Suppressor macrophage (primary cell): ENCODE measurements at regions not wholly inside any gene's neighbourhood (a gene's known extent, or its start where the extent isn't known, plus 50 kb on each side); places are given as distances from the start of the nearest gene placed in this dataset.

Experiments
- DNase-seq, 4 experiments: peaks; one replicate each; pipeline ENCODE4 v3.0.0-alpha.2; 2020 to 2022

DNA sequence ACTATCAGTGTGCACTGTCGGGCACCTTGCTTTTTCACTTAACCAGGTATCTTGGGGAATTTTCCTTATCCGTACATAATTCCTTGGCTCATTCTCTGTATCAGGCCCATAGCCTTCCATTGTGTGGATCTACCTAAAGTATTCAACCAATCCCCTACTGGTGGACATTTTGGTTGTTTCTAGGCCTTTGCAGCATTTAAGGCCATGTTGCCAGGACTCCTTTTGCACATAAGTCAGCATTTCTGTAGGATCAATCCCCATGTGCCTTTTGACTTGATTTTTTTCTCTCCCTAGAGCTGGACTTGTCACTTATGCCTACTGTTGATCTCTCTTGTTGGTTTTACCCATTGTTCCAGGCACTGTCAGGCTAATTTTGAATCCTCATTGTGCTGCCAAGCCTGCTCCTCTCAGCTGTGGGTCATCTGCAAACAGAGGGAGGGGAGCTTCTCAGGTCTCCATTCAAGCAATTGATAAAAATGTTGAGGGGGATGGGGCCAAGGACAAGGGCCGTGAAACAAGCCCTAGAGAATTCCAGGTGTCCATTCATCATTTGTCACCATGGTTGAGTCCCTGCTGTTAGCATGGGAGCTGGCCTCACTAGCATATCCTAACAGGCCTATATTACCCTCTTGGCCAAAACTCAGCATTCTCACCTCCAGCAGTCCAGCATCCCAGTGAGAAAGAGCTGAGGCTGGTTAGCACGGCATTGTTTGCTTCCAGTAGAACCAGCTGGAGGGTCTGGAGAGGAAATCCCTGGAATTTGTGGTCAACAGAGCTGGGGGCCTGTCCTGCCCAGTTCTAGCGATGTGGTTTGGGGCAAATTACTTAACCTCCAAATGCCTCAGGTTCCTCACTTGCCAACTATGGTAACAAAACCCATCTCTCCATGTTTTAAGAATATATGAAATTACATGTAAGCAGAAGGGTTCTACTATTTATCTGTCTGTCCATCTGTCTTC lies 178.4 kb downstream of the MRPL14 start:
- no peak for DNase-seq

DNA sequence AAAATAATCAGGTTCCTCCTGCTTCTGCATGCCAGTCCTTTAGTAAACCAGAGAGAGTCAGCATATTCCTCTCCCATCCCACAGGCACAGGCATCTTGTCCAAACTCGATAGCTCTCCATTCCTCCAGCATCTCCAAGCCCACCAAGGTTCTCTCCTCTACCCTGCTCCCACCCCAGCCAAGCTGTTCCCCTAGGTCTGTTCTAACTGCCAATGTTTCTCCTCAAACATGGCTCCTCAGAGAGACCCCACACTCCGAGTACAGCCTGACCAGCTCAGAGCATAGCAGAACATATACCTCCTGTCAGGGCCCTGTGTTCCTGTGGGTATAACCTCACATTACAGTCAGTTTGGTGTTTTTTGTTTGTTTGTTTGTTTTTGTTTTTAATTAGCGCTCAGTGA lies 177.8 kb downstream of the VEGFA start:
- DNase-seq = no peak

GRCh38 chr6:43946641-43947363 lies 176.8 kb downstream of the VEGFA start:
- no peak for DNase-seq

DNA sequence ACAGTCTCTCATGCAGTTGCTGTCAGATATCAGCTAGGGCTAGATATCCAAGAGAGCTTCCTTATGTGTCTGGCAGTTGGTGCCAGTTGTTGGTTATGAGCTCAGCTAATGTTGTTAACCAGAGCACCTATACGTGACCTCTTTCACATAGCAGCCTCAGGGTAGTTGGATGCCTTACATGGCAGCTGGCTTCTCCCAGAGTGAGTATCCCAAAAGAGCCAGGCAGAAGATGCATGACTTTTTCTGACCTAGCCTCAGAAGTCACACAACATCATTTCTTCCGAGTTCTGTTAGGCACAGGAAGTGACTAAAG lies 175.7 kb downstream of the VEGFA start:
- DNase-seq = peak in 2 of 4 experiments; percentile 19 to 25

DNA sequence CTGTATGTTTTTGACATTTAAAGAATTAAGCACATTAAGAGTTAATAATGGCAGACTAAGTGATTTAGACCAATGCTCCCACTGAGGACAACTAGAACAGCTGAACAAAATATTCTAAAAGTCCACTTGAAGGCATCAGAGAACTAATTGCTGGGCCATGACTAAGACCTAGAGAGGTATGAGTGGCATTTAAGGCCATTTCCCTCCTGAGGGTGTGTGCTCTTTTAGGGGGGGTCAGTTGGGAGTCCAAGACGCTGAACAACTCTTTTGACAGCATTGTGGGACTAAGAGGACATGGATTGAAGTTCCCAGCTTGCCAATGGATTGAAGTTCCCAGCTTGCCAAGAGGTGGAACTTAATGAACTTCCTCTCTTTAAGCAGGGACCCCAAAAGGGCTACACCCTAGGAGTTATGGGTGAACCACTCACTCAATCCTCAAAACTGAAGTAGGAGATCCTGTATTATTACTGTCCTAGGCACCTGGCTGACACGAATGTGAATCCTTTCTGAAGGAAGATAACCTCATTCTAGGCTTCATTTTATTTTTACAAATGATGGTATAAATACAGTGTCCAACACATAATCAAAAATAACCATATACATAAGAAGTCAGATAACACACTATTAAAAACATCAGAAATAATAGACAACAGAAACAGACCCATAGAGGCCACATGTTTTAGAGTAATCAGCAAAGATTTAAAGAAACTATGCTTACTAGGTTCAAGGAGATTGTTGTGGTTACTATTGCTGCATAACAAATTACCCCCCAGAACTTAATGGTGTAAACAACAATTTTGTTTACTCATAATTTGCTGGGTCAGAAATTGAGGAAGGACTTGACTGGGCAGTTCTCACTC lies 175.1 kb downstream of the VEGFA start:
- DNase-seq = no peak

DNA sequence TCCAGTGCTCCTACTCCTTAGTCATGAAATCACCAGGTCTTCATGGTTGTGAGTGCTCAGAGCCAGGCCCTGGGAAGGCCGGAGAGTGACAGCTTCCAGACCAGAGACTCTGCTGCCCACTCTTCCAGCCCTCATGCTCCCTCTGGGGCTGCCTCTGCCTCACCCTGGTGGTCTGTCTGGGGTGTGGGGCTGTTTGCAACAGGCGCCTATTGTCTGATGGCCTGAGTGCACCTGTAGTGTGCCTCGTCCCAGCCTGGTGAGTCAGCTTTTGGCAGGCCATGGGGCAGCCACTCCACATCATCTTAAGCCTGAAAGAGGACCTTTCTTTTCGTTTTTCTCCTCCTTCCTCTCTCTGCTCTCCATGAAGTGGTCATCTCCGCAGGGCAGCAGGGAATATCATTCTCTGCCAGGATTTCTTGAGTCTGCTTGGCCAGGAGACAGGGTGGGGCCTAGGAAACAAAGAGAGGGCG lies 173.8 kb downstream of the VEGFA start:
- no peak for DNase-seq

DNA sequence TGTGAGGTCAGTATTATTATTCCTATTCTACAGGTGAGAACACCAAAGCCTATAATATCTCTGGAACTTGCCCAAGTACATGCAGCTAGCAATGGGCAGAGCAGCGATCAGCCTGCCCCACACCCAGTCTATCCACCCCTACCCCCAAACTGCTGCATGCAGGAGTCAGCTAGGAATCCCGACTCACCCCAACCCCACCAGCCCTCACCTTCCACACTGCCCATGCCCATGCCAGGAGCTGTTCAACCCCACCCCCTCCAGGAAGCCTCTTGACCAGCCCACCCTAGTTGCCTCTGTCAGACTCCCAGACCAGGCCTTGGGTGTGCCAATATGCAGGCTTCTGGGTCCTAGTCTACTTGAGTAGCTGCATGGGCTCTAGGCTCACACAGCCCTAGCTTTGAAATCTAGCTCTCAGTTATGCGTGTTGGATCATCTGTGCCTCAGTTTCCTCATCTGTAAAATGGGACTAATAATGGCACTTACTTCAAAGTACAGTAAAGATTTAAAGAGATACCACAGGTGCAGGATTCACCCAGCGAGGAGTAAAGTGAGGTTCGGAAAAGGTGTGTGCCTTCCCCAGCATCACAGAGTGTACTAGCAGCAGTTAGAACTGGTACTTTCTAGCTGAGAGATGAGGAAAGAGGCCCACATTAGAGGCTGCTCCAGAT lies 173.2 kb downstream of the VEGFA start:
- no peak for DNase-seq

GRCh38 chr6:43942616-43943015 lies 172.6 kb downstream of the VEGFA start:
- no peak for DNase-seq

DNA sequence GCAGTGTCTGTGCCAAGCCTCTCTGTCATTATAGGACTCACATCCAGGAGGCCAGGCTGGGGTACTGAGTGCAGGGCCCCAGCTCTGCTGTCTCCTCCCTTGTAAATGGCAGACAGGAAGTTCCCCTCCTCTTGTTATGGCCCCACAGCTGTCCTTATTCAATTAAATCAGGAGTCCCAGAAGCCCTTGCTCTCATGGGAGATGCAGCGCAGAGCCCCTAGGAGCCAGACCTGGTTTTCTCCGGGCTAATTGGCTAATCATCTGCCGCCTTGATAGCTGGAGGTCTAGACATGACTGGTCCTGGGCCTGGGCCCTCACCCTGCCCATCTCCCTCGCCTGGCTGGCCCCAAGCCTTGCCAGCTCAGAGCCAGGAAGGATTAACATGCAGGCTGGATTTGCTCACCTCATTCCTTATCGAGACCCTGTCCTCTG lies 172.0 kb downstream of the VEGFA start:
- no peak for DNase-seq

GRCh38 chr6:43941174-43941573 lies 171.2 kb downstream of the VEGFA start:
- no peak for DNase-seq

DNA sequence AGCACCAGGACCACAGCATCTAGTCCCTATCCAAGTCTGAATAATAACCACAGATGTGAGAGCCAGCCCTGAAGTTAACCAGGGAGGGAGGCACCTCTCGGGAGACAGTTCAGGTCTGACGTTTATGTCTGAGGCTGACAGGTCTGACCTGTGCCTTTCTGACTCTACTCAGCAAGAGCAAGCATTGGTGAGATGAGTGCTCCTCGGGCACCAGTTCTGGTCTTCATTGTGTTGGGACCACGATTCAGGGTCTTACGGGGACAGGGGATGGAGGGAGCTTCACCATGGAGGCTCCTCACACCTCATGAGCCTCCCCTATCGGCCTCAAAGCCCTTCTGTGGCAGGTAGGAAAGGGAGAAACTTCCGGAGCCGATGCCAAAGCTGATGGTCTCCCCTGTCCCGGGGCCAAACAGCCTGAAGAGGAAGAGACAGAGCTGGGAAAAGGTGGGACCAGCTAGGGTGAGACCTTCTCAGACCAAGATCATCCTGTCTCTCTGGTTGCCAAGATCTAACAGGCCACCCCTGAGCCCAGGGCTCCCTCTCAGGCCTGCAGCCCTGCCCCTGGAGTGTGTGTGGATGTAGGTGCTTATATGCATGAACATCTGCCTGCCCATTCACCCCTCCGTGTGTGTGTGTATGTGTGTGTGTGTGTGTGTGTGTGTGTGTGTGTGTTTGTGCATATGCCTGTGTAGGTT lies 170.5 kb downstream of the VEGFA start:
- no peak for DNase-seq

DNA sequence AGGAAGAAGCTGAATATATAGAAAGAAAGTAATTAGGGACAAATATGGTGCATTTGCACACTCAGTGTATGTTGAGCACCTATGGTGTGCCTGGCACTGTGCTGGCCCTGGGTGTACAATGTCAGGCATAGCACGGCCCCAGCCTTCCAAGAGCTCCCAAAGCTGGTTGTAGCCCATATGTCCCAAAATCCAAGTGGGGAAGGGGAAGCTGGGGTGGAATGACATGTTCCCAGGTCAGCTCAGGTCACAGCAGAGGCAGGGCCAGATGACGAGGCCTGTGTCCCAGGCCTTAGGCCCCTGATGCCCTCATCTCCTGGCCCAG lies 170.0 kb downstream of the VEGFA start:
- no peak for DNase-seq

GRCh38 chr6:43939281-43940070 lies 169.5 kb downstream of the VEGFA start:
- peak; percentile 54 to 72 (median 62) for DNase-seq

DNA sequence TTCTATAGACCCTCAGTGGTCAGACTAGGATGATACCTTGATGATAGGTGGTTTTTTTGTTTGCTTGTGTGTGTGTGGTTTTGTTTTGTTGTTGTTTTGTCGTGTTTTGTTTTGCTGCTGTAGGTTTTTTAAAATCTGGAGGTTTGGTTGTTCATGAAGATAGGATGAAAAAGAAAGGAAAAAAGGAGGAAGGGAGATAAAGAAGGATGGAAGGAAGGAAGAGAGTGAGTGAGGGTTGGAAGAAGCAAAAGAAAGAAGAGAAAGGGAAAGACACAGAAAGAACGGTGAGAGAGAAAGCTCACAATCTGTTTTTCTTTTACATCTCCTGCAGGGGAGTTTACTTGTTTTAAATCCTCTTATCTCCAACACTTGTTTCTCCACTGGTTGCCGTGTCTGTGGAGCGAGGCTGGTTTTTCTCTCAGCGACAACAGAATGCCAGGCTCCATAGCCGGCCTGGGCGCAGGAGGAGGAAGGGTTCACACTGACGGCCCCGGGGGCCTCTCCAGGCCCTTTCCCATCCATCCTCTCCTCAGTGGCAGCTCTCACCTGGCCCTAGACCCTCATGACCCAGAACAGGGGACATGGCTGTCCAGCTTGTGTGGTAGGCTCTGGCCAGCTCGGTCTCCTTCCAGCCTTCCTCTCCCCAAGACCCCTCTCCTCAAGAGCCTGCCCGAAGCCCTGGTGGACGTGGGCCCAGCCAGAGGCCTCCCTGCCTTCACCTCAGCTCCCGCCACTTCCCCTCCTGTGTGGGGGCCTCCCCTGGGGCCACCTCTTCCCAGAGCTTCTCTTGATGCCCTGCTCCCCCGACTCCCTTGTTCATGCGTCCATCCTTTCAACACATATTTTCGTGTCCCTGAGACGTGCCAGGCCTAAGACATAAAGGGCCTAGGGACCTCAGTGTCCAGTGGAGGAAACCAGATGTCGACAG lies 168.4 kb downstream of the VEGFA start:
- no peak for DNase-seq

DNA sequence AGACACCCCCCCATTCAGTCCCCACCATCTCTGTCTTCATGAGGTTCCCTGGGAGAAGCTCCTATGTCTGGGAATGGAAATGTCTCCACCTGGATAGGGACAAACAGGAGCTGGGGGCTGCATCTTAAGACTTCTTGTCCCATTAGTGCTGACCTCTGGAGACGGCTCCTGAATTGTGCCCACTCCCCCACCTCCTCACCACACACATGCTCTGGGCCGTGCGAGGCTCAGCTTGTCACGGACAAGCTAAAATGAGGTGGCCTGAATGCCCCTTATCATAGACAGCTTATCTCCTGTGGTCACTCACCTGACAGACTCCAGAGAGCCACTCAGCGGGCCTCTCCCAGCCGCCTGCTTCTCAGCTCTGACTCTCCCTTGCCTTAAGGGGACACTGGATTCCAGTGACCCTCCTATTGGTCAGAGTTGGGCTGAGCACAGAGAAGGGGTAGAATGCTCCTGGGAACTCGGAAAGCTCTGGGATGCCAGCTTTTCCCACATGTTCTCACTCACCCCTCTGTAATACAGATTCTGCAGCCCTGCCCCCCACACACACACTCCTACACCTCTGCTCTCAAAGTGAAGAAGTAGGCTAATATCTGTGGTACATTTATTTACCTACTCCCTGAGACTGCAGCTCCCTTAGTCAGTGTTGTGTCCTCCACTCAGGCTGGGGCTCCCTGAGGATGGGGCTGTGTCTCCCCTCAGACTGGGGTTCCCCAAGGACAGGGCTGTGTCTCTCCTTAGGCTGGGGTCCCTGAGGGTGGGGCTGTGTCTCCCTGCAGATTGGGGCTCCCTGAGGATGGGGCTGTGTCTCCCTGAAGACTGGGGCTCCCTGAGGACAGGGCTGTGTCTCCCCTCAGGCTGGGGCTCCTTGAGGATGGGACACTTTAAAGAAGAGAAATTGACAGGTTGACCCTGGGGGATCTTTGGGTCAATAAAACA lies 167.5 kb downstream of the VEGFA start:
- no peak for DNase-seq

GRCh38 chr6:43936476-43936875 lies 166.5 kb downstream of the VEGFA start:
- no peak for DNase-seq

DNA sequence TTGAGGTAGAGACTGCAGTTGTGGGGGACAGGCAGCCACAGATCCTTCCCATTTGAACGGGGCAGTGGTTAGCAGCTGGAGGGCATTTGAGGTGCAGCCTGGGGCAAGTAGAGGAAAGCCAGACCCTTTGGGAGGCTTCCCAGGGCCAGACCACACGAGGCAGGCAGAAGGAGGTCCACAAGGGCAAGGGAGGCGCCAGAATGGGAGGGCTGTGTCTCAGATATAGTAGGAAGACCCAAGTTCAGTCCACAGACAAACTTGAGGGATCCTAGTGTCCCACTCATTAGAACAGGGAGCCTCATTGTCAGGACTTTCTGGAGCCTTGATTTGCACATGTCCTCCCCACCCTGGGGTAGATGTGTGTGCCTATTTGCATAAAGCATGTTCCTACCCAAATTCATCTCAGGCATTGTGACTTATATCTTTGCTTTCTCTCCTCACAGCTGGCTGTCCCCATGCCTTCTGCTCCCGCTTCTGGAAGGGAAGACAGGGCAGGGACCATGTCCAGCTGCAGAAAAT lies 166.0 kb downstream of the VEGFA start:
- DNase-seq = no peak
